Gastrocnemius medialis (tissue), 4 donors: ENCODE measurements at regions not wholly inside any gene's neighbourhood (a gene's known extent, or its start where the extent isn't known, plus 50 kb on each side); places are given as distances from the start of the nearest gene placed in this dataset.

Experiments used
- ATAC-seq, 2 donors: fragments of 150-250 bp; one replicate each; pipeline ENCODE4 v1.9.1; 2016
- DNase-seq, 2 donors: peaks; one replicate each; pipeline ENCODE4 v3.0.0-alpha.2; 2019
- H3K27ac ChIP-seq, 4 donors: fragments of 200-600 bp; sonication (generic); 1 replicate in 1 of 4; 2 replicates in 3 of 4; pipeline ENCODE4 v1.5.1; 2016 to 2018; ENCODE audit warnings: mild to moderate bottlenecking in 2 of 4, moderate library complexity in 1 of 4
- H3K27me3 ChIP-seq, 3 donors: fragments of 200-600 bp; sonication (generic) in 2 of 3; 1 replicate in 1 of 3; 2 replicates in 2 of 3; pipeline versions ENCODE4 v1.5.1 to v1.6.0; 2016 to 2019; ENCODE audit warnings: mild to moderate bottlenecking in 1 of 3, moderate library complexity in 1 of 3
- H3K36me3 ChIP-seq, 2 donors: fragments of 200-600 bp; sonication (generic) in 1 of 2; one replicate each; pipeline ENCODE4 v1.5.1; 2017 to 2018
- H3K4me1 ChIP-seq, 2 donors: fragments of 200-600 bp; sonication (generic) in 1 of 2; one replicate each; pipeline ENCODE4 v1.5.1; 2016 to 2017; ENCODE audit warnings: mild to moderate bottlenecking in 2 of 2
- H3K4me3 ChIP-seq, 4 donors: fragments of 200-600 bp; sonication (generic) in 3 of 4; 1 replicate in 1 of 4; 2 replicates in 3 of 4; pipeline ENCODE4 v1.5.1; 2016 to 2019; ENCODE audit warnings: mild to moderate bottlenecking in 2 of 4
- H3K9me3 ChIP-seq, 3 donors: fragments of 200-600 bp; sonication (generic) in 2 of 3; 1 replicate in 1 of 3; 2 replicates in 2 of 3; pipeline ENCODE4 v1.5.1; 2016 to 2019
- CTCF ChIP-seq, 5 experiments: fragments of 450-650 bp in 3 of 5; fragments of 200-600 bp in 2 of 5; sonication (generic) in 2 of 5; IDR thresholded peaks in 4 of 5; conservative IDR thresholded peaks in 1 of 5; 1 replicate in 4 of 5; 2 replicates in 1 of 5; pipeline ENCODE4 v1.5.1; 2016 to 2019; ENCODE audit warnings: antibody characterized with exemption in 5 of 5, mild to moderate bottlenecking in 3 of 5, moderate library complexity in 3 of 5
- POLR2A ChIP-seq, 2 donors: fragments of 450-650 bp; IDR thresholded peaks; one replicate each; pipeline ENCODE4 v1.6.1; 2017; ENCODE audit warnings: antibody characterized with exemption in 2 of 2, mild to moderate bottlenecking in 2 of 2, moderate library complexity in 2 of 2
- in situ Hi-C, 4 donors: fragments of 200-750 bp; cut with MboI; loops; one replicate each; pipeline versions ENCODE4 v1.15.0 to v1.8.0; 2017; ENCODE audit warnings: low sequenced_read_pairs in 4 of 4
- intact Hi-C: fragments of 100-400 bp; cut with DNase I; formaldehyde crosslinking; loops from one replicate; pipeline ENCODE4 v1.15.1; 2023; ENCODE audit warnings: low total_unique reads

- Histone ChIP-seq H3K4me1 (no peaks in the 10 kb centered on the region), H3K27ac (no peak overlapping the region), H3K9me3 (no peaks in the 10 kb centered on the region), H3K27me3 (no peaks in the 10 kb centered on the region), H3K36me3 (no peaks in the 10 kb centered on the region), H3K4me3 (no peak overlapping the region)
- intact Hi-C loops = no loop called here
- DNase-seq = no peak
- TF ChIP-seq CTCF (IDR thresholded peaks at IDR 0.05 in 4 of 5, conservative IDR thresholded peaks at IDR 0.05 in 1 of 5) (no peak), POLR2A (IDR thresholded peaks at IDR 0.05) (no peak)
- no peak for ATAC-seq
- in situ Hi-C loops = no loop called here
Measured at GRCh38 chr12:87117526-87117925, 861.3 kb upstream of the MGAT4C start.

- Histone ChIP-seq H3K36me3 (no peaks in the 10 kb centered on the region), H3K27me3 (no peaks in the 10 kb centered on the region), H3K4me3 (no peak overlapping the region), H3K27ac (no peak overlapping the region), H3K9me3 (no peaks in the 10 kb centered on the region), H3K4me1 (no peaks in the 10 kb centered on the region)
- intact Hi-C loops = no loop called here
- ATAC-seq (no peak), DNase-seq (no peak)
- no peak for TF ChIP-seq CTCF (IDR thresholded peaks at IDR 0.05 in 4 of 5, conservative IDR thresholded peaks at IDR 0.05 in 1 of 5)
- TF ChIP-seq POLR2A (IDR thresholded peaks at IDR 0.05) = no peak
- in situ Hi-C loops = no loop called here
Measured at GRCh38 chr12:87116780-87117179, 860.6 kb upstream of the MGAT4C start.

GRCh38 chr12:87112571-87113345 is 856.6 kb upstream of the MGAT4C start:
- Histone ChIP-seq H3K4me1 (no peaks in the 10 kb centered on the region), H3K9me3 (no peaks in the 10 kb centered on the region), H3K27ac (no peak overlapping the region), H3K27me3 (no peaks in the 10 kb centered on the region), H3K36me3 (no peaks in the 10 kb centered on the region), H3K4me3 (no peak overlapping the region)
- intact Hi-C loops (no loop called here), in situ Hi-C loops (no loop called here)
- TF ChIP-seq POLR2A (IDR thresholded peaks at IDR 0.05) (no peak), CTCF (IDR thresholded peaks at IDR 0.05 in 4 of 5, conservative IDR thresholded peaks at IDR 0.05 in 1 of 5) (no peak)
- DNase-seq (no peak), ATAC-seq (no peak)

- no peaks in the 10 kb centered on the region for H3K27me3 ChIP-seq
- H3K9me3 ChIP-seq = no peaks in the 10 kb centered on the region
- H3K36me3 ChIP-seq = no peaks in the 10 kb centered on the region
- no peaks in the 10 kb centered on the region for H3K4me1 ChIP-seq
- intact Hi-C loops (no loop called here), in situ Hi-C loops (no loop called here)
- TF ChIP-seq POLR2A (IDR thresholded peaks at IDR 0.05) = no peak
- TF ChIP-seq CTCF (IDR thresholded peaks at IDR 0.05 in 4 of 5, conservative IDR thresholded peaks at IDR 0.05 in 1 of 5) = no peak
- DNase-seq (no peak), ATAC-seq (no peak)
- H3K27ac ChIP-seq = no peak overlapping the region
- H3K4me3 ChIP-seq = no peak overlapping the region
Measured at GRCh38 chr12:87107766-87108165, 851.6 kb upstream of the MGAT4C start.

GRCh38 chr12:87107270-87107669 is 851.1 kb upstream of the MGAT4C start:
- intact Hi-C loops = no loop called here
- Histone ChIP-seq H3K9me3 (no peaks in the 10 kb centered on the region), H3K27me3 (no peaks in the 10 kb centered on the region), H3K36me3 (no peaks in the 10 kb centered on the region), H3K4me3 (no peak overlapping the region), H3K4me1 (no peaks in the 10 kb centered on the region), H3K27ac (no peak overlapping the region)
- no peak for TF ChIP-seq CTCF (IDR thresholded peaks at IDR 0.05 in 4 of 5, conservative IDR thresholded peaks at IDR 0.05 in 1 of 5)
- no peak for TF ChIP-seq POLR2A (IDR thresholded peaks at IDR 0.05)
- in situ Hi-C loops = no loop called here
- no peak for ATAC-seq
- no peak for DNase-seq
